K562 (cell line): ENCODE measurements at regions not wholly inside any gene's neighbourhood (a gene's known extent, or its start where the extent isn't known, plus 50 kb on each side); places are given as distances from the start of the nearest gene placed in this dataset.

Experiments
- ATAC-seq: fragments of 200-7000 bp; cut with Tn5 transposase; 3 replicates; pipeline ENCODE4 v1.9.1; 2020; ENCODE audit warnings: moderate library complexity
- BruUV-seq: library from RNA; stranded (reverse); fragments of 400-500 nt; replicated peaks from 2 replicates; lab custom pipeline; 2021; lab: Mats Ljungman, UMichigan
- CTCF ChIA-PET: fragments of 300-600 bp; formaldehyde crosslinking; extraction: SDS; loops from one replicate; lab custom pipeline; 2021; ENCODE audit warnings: low intra/inter-chr PET ratio; lab: Yijun Ruan, JAX
- POLR2A ChIA-PET: fragments of 300-600, 350-650 bp; sonication (Branson Sonifier 250); formaldehyde crosslinking; extraction: SDS; loops from one replicate; lab custom pipeline; 2021; ENCODE audit warnings: antibody characterized with exemption, inconsistent platforms; lab: Yijun Ruan, JAX
- DNase-seq, 4 experiments: peaks; one replicate each; pipeline versions ENCODE4 v3.0.0 to v3.0.0-alpha.2; 2011 to 2018; ENCODE audit warnings: low spot score in 3 of 4, mixed read lengths in 3 of 4; ENCODE audit errors: extremely low read depth in 1 of 4
- FAIRE-seq: peaks from 2 replicates; lab custom pipeline; 2011; peaks lifted over from hg19 to GRCh38; lab: Jason Lieb, UNC
- H2AFZ ChIP-seq: 2 replicates; pipeline ENCODE4 v1.6.0; 2011; ENCODE audit warnings: low read depth, low read length, control low read depth, inconsistent platforms
- H3K27ac ChIP-seq: fragments of 200-600 bp; 3 replicates; pipeline ENCODE4 v1.8.0; 2011; ENCODE audit warnings: low read depth, mild to moderate bottlenecking, control low read depth, inconsistent platforms, low read length, moderate library complexity, mixed read lengths; ENCODE audit errors: extremely low read depth
- H3K27me3 ChIP-seq, 2 experiments: fragments of 300-600 bp in 1 of 2; 2 replicates in 1 of 2; 3 replicates in 1 of 2; pipeline versions ENCODE4 v1.6.0 to v1.8.0; 2011; ENCODE audit warnings: inconsistent platforms in 2 of 2, low read length in 2 of 2, mild to moderate bottlenecking in 1 of 2, mixed read lengths in 1 of 2, moderate library complexity in 1 of 2; ENCODE audit not compliant: control insufficient read depth in 2 of 2, insufficient read depth in 2 of 2
- H3K36me3 ChIP-seq: fragments of 300-600 bp; 3 replicates; pipeline ENCODE4 v1.8.0; 2011; ENCODE audit warnings: mild to moderate bottlenecking, low read length, inconsistent platforms; ENCODE audit not compliant: control insufficient read depth, insufficient read depth
- H3K4me1 ChIP-seq, 2 experiments: fragments of 200-600 bp in 1 of 2; replicated peaks in 1 of 2; 2 replicates in 1 of 2; 3 replicates in 1 of 2; pipeline versions ENCODE4 v1.5.1 to v1.8.0; 2011; ENCODE audit warnings: inconsistent platforms in 2 of 2, low read length in 2 of 2, mild to moderate bottlenecking in 1 of 2, mixed read lengths in 1 of 2, moderate library complexity in 1 of 2; ENCODE audit not compliant: control insufficient read depth in 2 of 2, insufficient read depth in 2 of 2
- H3K4me2 ChIP-seq: 2 replicates; pipeline ENCODE4 v1.6.1; 2011; ENCODE audit warnings: low read length, control low read depth, inconsistent platforms, mixed read lengths; ENCODE audit not compliant: insufficient read depth
- H3K4me3 ChIP-seq: fragments of 200-600 bp; sonication (generic), shearing (Covaris generic); 2 replicates; pipeline ENCODE4 v1.5.1; 2016; ENCODE audit warnings: control low read depth, inconsistent platforms
- H3K79me2 ChIP-seq: fragments of 200-600 bp; 3 replicates; pipeline ENCODE4 v1.8.0; 2011; ENCODE audit warnings: low read length, inconsistent platforms; ENCODE audit not compliant: control insufficient read depth, insufficient read depth
- H3K9ac ChIP-seq, 2 experiments: 2 replicates each; pipeline versions ENCODE4 v1.6.0 to v1.6.1; 2011; ENCODE audit warnings: low read depth in 2 of 2, low read length in 2 of 2, control low read depth in 1 of 2, inconsistent platforms in 1 of 2, mild to moderate bottlenecking in 1 of 2, mixed read lengths in 1 of 2; ENCODE audit not compliant: insufficient read depth in 1 of 2
- H3K9me1 ChIP-seq: one replicate; pipeline ENCODE4 v1.6.0; 2011; ENCODE audit warnings: inconsistent platforms, mild to moderate bottlenecking, low read length, moderate library complexity; ENCODE audit not compliant: control insufficient read depth, insufficient read depth
- H3K9me3 ChIP-seq: replicated peaks from 2 replicates; pipeline ENCODE4 v1.5.1; 2011; ENCODE audit warnings: low read depth, low read length, inconsistent platforms; ENCODE audit not compliant: control insufficient read depth, insufficient read depth
- H4K20me1 ChIP-seq: replicated peaks from 2 replicates; pipeline ENCODE4 v1.6.1; 2011; ENCODE audit warnings: low read length, inconsistent platforms, mixed read lengths; ENCODE audit not compliant: control insufficient read depth, insufficient read depth
- DIDO1 ChIP-seq: fragments of 450-650 bp; IDR thresholded peaks from 2 replicates; pipeline ENCODE4 v1.6.1; 2016; ENCODE audit warnings: low read depth, missing biosample characterization, missing genetic modification characterization
- GABPA ChIP-seq: fragments of 200-800 bp; sonication (Bioruptor generic); conservative IDR thresholded peaks from 2 replicates; pipeline ENCODE4 v1.6.1; 2016; ENCODE audit warnings: low read depth, missing genetic modification characterization, missing compliant biosample characterization
- PHF20 ChIP-seq: fragments of 450-650 bp; IDR thresholded peaks from 2 replicates; pipeline ENCODE4 v1.6.1; 2018; ENCODE audit not compliant: partially characterized antibody
- PTBP1 ChIP-seq: fragments of 200-400 bp; formaldehyde crosslinking; IDR thresholded peaks from 2 replicates; pipeline ENCODE4 v1.6.1; 2017; ENCODE audit warnings: low read depth, low read length
- RAD21 ChIP-seq, 2 experiments: fragments of 250-450 bp in 1 of 2; fragments of 450-650 bp in 1 of 2; sonication (Bioruptor Pico) in 1 of 2; formaldehyde crosslinking in 1 of 2; IDR thresholded peaks in 1 of 2; conservative IDR thresholded peaks in 1 of 2; 2 replicates each; pipeline versions ENCODE4 v1.4.0 to v1.8.0; 2020 to 2022; ENCODE audit warnings: mild to moderate bottlenecking in 2 of 2, moderate library complexity in 1 of 2
- RFX1 ChIP-seq: fragments of 450-650 bp; IDR thresholded peaks from 2 replicates; pipeline ENCODE4 v1.6.1; 2016; ENCODE audit warnings: mild to moderate bottlenecking, moderate library complexity
- ZNF589 ChIP-seq: fragments of 200-800 bp; sonication (Bioruptor generic); IDR thresholded peaks from 2 replicates; pipeline ENCODE4 v1.6.1; 2016; ENCODE audit warnings: low read depth, missing genetic modification characterization, missing compliant biosample characterization
- ZNF699 ChIP-seq: fragments of 250-450 bp; sonication (Bioruptor Pico); IDR thresholded peaks from 2 replicates; pipeline ENCODE4 v1.8.0; 2021; ENCODE audit warnings: mild to moderate bottlenecking, moderate library complexity; ENCODE audit not compliant: insufficient replicate concordance
- WGBS: fragments of 100-300 bp; shearing (Covaris generic); methylation state at CpG from one replicate; pipeline ENCODE4 v1.1.6; 2016; ENCODE audit warnings: low coverage, mixed read lengths; ENCODE audit not compliant: insufficient coverage; ENCODE audit errors: missing lambda C conversion rate; 5-methylcytosine and 5-hydroxymethylcytosine counted together
- in situ Hi-C: fragments of 300-500 bp; cut with MboI; formaldehyde crosslinking; loops from 4 replicates; pipeline ENCODE4 v1.15.0; 2018; ENCODE audit warnings: inconsistent platforms, mixed read lengths
- intact Hi-C: fragments of 100-400 bp; cut with micrococcal nuclease; formaldehyde crosslinking; loops from 2 replicates; pipeline ENCODE4 v1.14.2; 2022

DNA sequence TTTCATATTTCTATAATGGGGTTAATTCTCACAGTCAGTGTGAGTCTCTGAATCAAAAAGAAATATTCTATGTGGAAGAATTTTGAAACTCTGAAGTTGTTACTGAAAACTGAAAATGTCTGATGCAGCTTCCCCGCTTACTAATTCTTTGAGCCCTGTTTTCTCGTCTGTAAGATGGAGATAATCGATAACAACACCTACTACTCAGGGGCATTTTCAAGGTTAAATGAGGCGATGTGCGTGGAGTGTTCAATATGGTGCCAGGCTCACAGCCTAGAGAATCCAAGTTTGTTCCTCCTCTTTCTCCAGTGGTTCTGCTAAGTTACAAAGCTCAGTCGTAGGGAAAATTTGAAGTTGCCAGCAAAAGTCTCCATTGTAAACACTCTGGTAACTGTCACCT is 391.4 kb downstream of the FUT8 start:
- H3K4me3 ChIP-seq = no peak overlapping the region
- no peaks in the 10 kb centered on the region for H3K79me2 ChIP-seq
- CTCF ChIA-PET = no interaction called here
- no peak overlapping the region for H2AFZ ChIP-seq
- in situ Hi-C loops = no loop called here
- no peak overlapping the region for H3K4me2 ChIP-seq
- intact Hi-C loops = no loop called here
- BruUV-seq = no TSS peak
- no peak overlapping the region for H3K9ac ChIP-seq
- no peaks in the 10 kb centered on the region for H3K36me3 ChIP-seq
- peaks cover 0 to 13% of the 10 kb centered on the region in 2 experiments; a peak in 2 of 5 replicates for H3K27me3 ChIP-seq
- POLR2A ChIA-PET = no interaction called here
- no peaks in the 10 kb centered on the region for H3K9me1 ChIP-seq
- FAIRE-seq (no peak), DNase-seq (no peak), ATAC-seq (no peak)
- 8% methylated on average over 6 of the region's 6 CpGs for WGBS
- no peak overlapping the region for H3K27ac ChIP-seq
- no peaks in the 10 kb centered on the region for H4K20me1 ChIP-seq
- no peaks in the 10 kb centered on the region for H3K9me3 ChIP-seq
- TF ChIP-seq PTBP1 (no peak), RFX1 (no peak), ZNF699 (CRISPR knock-in tag) (no peak), GABPA (tag) (no peak)
- H3K4me1 ChIP-seq = no peaks in the 10 kb centered on the region

DNA sequence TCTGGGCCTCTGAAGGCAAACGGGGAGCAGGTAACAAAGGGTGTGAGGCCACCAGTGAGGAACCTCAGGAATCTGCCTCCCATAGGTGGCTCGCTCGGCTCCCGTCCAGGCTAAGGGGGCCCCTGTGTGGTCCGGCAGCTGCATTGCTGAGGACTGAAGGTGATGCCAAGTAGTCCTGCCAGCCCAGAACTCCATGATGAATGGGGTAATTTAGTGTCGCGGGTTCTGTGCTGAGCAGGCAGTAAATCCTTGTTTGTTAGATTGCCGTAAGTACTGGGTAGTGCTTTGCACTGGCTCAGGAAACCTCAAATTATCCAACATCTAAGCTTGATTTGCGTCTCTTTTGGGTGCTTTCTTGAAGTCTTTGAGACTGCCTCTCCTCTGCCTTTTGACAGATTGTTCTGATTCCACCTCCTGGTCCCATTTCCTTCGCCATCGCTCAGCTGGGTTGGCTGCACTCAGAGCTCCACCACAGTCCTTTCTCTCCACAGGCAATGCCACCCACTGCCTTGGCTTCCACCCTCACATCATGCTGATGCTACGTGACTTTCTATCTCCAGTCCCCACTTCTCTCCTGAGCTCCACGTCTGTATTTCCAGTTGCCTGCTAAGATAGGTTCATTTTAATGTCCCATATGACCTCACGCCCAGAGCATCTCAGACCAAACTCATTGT is 392.0 kb downstream of the FUT8 start:
- intact Hi-C loops = no loop called here
- Histone ChIP-seq H3K27ac (no peak overlapping the region), H3K36me3 (no peaks in the 10 kb centered on the region), H2AFZ (no peak overlapping the region), H3K27me3 (peaks cover 0 to 10% of the 10 kb centered on the region in 2 experiments; a peak in 2 of 5 replicates), H4K20me1 (no peaks in the 10 kb centered on the region), H3K4me2 (no peak overlapping the region), H3K4me3 (no peak overlapping the region), H3K9ac (no peak overlapping the region), H3K79me2 (no peaks in the 10 kb centered on the region), H3K4me1 (no peaks in the 10 kb centered on the region), H3K9me3 (no peaks in the 10 kb centered on the region), H3K9me1 (no peaks in the 10 kb centered on the region)
- ChIA-PET CTCF (no interaction called here), POLR2A (no interaction called here)
- in situ Hi-C loops = no loop called here
- BruUV-seq = no TSS peak
- TF ChIP-seq RAD21 (CRISPR knock-in tag; conservative IDR thresholded peaks at IDR 0.05 in 1 of 2, IDR thresholded peaks at IDR 0.05 in 1 of 2) = 0 out of 4 replicates have a peak, but pooled peaks of 1 of the 2 experiments have one; percentile 13
- TF ChIP-seq DIDO1 (tag) = no peak
- no peak for TF ChIP-seq PHF20
- TF ChIP-seq ZNF589 (CRISPR knock-in tag) = no peak
- DNase-seq = no peak
- no peak for ATAC-seq
- FAIRE-seq = no peak
- WGBS = 3% methylated on average over 11 of the region's 14 CpGs
